ENCODE measurements at regions not wholly inside any gene's neighbourhood (a gene's known extent, or its start where the extent isn't known, plus 50 kb on each side); places are given as distances from the start of the nearest gene placed in this dataset.

DNA sequence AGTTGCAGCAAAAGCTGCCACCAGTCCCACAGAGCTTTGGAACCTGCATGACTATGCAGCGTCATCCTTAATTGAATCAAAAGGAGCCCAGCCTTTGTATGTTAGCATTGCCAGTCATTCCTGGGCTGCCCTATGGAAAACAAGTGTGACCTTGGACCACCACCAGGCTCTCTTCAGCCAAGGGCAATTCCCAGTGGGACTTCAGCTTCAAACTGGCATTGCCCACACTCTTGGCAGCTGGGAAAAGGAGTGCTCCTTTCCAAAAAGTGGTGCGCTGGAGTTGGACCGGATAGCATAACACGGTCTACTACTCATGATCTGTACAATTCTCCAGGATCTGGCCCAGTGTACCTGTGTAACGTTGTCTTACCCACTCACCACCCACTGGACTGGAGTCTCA lies 259.5 kb downstream of the MREG start (continued):
- TF ChIP-seq, protein P1, sequence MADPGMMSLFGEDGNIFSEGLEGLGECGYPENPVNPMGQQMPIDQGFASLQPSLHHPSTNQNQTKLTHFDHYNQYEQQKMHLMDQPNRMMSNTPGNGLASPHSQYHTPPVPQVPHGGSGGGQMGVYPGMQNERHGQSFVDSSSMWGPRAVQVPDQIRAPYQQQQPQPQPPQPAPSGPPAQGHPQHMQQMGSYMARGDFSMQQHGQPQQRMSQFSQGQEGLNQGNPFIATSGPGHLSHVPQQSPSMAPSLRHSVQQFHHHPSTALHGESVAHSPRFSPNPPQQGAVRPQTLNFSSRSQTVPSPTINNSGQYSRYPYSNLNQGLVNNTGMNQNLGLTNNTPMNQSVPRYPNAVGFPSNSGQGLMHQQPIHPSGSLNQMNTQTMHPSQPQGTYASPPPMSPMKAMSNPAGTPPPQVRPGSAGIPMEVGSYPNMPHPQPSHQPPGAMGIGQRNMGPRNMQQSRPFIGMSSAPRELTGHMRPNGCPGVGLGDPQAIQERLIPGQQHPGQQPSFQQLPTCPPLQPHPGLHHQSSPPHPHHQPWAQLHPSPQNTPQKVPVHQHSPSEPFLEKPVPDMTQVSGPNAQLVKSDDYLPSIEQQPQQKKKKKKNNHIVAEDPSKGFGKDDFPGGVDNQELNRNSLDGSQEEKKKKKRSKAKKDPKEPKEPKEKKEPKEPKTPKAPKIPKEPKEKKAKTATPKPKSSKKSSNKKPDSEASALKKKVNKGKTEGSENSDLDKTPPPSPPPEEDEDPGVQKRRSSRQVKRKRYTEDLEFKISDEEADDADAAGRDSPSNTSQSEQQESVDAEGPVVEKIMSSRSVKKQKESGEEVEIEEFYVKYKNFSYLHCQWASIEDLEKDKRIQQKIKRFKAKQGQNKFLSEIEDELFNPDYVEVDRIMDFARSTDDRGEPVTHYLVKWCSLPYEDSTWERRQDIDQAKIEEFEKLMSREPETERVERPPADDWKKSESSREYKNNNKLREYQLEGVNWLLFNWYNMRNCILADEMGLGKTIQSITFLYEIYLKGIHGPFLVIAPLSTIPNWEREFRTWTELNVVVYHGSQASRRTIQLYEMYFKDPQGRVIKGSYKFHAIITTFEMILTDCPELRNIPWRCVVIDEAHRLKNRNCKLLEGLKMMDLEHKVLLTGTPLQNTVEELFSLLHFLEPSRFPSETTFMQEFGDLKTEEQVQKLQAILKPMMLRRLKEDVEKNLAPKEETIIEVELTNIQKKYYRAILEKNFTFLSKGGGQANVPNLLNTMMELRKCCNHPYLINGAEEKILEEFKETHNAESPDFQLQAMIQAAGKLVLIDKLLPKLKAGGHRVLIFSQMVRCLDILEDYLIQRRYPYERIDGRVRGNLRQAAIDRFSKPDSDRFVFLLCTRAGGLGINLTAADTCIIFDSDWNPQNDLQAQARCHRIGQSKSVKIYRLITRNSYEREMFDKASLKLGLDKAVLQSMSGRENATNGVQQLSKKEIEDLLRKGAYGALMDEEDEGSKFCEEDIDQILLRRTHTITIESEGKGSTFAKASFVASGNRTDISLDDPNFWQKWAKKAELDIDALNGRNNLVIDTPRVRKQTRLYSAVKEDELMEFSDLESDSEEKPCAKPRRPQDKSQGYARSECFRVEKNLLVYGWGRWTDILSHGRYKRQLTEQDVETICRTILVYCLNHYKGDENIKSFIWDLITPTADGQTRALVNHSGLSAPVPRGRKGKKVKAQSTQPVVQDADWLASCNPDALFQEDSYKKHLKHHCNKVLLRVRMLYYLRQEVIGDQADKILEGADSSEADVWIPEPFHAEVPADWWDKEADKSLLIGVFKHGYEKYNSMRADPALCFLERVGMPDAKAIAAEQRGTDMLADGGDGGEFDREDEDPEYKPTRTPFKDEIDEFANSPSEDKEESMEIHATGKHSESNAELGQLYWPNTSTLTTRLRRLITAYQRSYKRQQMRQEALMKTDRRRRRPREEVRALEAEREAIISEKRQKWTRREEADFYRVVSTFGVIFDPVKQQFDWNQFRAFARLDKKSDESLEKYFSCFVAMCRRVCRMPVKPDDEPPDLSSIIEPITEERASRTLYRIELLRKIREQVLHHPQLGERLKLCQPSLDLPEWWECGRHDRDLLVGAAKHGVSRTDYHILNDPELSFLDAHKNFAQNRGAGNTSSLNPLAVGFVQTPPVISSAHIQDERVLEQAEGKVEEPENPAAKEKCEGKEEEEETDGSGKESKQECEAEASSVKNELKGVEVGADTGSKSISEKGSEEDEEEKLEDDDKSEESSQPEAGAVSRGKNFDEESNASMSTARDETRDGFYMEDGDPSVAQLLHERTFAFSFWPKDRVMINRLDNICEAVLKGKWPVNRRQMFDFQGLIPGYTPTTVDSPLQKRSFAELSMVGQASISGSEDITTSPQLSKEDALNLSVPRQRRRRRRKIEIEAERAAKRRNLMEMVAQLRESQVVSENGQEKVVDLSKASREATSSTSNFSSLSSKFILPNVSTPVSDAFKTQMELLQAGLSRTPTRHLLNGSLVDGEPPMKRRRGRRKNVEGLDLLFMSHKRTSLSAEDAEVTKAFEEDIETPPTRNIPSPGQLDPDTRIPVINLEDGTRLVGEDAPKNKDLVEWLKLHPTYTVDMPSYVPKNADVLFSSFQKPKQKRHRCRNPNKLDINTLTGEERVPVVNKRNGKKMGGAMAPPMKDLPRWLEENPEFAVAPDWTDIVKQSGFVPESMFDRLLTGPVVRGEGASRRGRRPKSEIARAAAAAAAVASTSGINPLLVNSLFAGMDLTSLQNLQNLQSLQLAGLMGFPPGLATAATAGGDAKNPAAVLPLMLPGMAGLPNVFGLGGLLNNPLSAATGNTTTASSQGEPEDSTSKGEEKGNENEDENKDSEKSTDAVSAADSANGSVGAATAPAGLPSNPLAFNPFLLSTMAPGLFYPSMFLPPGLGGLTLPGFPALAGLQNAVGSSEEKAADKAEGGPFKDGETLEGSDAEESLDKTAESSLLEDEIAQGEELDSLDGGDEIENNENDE (IDR thresholded peaks at IDR 0.05; ENCODE audit: insufficient replicate concordance, low read length), result no peak
- TF ChIP-seq CBX8 (IDR thresholded peaks at IDR 0.05; ENCODE audit: borderline replicate concordance, low read depth, low read length) (no peak), TCF12 (IDR thresholded peaks at IDR 0.05; ENCODE audit: low read depth, low read length) (no peak), NANOG (IDR thresholded peaks at IDR 0.05; ENCODE audit: insufficient read depth, low read depth, low read length, poor library complexity, severe bottlenecking) (no peak), BCL11A (IDR thresholded peaks at IDR 0.05; ENCODE audit: low read depth in 2 of 2, low read length in 2 of 2) (no peak), RAD21 (IDR thresholded peaks at IDR 0.05 in 1 of 2, conservative IDR thresholded peaks at IDR 0.05 in 1 of 2; ENCODE audit: low read depth in 2 of 2, low read length in 2 of 2) (no peak), TAF7 (optimal IDR thresholded peaks at IDR 0.05; ENCODE audit: borderline replicate concordance, low read depth, low read length) (no peak), POU5F1 (IDR thresholded peaks at IDR 0.05; ENCODE audit: low read depth, low read length) (no peak), HDAC2 (IDR thresholded peaks at IDR 0.05; ENCODE audit: borderline replicate concordance in 1 of 2, low read depth in 2 of 2, low read length in 2 of 2) (no peak), SRF (IDR thresholded peaks at IDR 0.05; ENCODE audit: low read depth, low read length) (no peak), GABPA (IDR thresholded peaks at IDR 0.05; ENCODE audit: borderline replicate concordance, insufficient read depth, low read length) (no peak)

Measured in H1 (cell line).